ENCODE measurements at regions not wholly inside any gene's neighbourhood (a gene's known extent, or its start where the extent isn't known, plus 50 kb on each side); places are given as distances from the start of the nearest gene placed in this dataset.

DNA sequence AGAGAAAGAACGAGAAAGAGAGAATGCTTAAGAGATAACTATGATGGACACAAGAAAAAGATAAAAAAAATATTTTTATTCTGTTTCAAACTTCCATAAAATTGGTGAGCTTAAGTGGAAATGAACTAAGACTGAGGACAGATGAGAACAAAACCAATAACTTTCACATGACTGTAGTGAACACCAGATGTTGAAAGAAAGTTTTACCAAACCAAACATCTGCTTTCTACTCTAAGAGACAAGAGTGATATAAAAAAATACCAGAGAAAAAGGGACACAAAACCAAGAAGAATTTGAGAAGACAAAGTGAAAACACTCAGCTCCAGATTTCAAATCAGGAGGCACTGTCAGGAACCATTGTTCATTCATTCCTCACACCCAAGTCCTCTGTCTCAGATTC is 147.9 kb downstream of the IMPG2 start:
- DNase-seq (ENCODE audit: low read depth): no peak
- TF ChIP-seq, protein P1, sequence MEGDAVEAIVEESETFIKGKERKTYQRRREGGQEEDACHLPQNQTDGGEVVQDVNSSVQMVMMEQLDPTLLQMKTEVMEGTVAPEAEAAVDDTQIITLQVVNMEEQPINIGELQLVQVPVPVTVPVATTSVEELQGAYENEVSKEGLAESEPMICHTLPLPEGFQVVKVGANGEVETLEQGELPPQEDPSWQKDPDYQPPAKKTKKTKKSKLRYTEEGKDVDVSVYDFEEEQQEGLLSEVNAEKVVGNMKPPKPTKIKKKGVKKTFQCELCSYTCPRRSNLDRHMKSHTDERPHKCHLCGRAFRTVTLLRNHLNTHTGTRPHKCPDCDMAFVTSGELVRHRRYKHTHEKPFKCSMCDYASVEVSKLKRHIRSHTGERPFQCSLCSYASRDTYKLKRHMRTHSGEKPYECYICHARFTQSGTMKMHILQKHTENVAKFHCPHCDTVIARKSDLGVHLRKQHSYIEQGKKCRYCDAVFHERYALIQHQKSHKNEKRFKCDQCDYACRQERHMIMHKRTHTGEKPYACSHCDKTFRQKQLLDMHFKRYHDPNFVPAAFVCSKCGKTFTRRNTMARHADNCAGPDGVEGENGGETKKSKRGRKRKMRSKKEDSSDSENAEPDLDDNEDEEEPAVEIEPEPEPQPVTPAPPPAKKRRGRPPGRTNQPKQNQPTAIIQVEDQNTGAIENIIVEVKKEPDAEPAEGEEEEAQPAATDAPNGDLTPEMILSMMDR (conservative IDR thresholded peaks at IDR 0.05; ENCODE audit: low read depth, low read length): no peak
- no peak overlapping the region for H3K4me3 ChIP-seq (ENCODE audit: low read depth, low read length)

DNA sequence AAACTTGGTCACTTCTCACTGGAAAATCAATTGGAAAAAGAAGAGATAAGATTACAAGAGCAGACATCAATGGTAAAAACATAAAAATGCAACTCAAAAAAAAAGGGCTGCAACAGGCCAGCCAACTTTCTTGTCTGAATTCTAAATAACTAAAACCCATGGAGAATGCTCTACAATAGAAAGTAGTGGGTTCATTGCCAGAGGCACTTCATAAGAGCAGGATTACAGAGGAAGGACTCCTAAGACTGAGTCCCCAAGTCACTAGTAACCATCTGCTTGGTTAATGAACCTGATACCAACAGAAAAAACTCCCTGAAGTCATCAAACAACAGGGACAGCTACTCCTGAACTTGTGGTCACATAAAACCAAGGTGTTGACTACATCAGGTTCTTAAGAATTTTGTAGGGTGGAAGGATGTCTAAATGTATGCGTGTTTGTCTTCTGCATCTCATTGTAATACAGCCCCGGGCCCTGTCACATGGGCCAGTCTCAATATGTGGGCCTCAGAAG is 148.6 kb downstream of the IMPG2 start:
- TF ChIP-seq, protein P1 (conservative IDR thresholded peaks at IDR 0.05; ENCODE audit: low read depth, low read length): no peak
- no peak for DNase-seq (ENCODE audit: low read depth)
- no peak overlapping the region for H3K4me3 ChIP-seq (ENCODE audit: low read depth, low read length)

DNA sequence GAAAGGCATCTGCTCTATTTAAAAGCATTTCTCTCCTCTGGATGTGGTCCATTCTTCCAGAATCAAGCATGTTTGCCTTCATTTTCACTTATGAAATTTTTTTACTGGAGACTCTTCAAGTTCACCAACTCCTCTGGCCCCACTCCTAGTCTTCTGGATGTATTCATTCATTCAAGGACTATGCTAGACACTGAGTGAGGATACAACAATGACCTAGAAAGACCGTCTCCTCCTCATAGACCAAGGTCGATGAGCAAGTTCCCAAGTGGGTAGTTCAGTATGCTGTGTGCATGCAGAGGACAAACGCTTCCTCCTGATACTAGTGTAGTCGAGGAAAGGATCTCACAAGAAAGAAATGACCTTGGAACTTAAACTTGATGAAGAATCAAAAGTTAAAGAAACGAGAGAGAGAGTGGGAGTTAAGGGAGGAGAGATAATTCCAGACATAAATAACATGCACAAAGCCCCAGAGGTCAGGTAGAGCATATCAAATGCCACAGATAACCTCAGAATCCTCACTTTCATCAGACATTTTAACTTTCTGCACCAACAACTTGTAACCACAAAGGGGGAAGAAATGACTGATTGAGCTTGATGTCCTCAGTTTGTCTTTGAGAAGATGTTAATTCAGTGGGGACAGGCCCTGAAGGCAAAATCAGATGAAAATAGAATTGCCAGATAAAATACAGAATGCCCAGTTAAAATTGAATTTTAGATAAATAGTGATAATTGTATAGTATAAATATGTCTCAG is 149.4 kb downstream of the IMPG2 start:
- H3K4me3 ChIP-seq (ENCODE audit: low read depth, low read length): no peak overlapping the region
- TF ChIP-seq, protein P1 (conservative IDR thresholded peaks at IDR 0.05; ENCODE audit: low read depth, low read length): no peak
- DNase-seq (ENCODE audit: low read depth): no peak

DNA sequence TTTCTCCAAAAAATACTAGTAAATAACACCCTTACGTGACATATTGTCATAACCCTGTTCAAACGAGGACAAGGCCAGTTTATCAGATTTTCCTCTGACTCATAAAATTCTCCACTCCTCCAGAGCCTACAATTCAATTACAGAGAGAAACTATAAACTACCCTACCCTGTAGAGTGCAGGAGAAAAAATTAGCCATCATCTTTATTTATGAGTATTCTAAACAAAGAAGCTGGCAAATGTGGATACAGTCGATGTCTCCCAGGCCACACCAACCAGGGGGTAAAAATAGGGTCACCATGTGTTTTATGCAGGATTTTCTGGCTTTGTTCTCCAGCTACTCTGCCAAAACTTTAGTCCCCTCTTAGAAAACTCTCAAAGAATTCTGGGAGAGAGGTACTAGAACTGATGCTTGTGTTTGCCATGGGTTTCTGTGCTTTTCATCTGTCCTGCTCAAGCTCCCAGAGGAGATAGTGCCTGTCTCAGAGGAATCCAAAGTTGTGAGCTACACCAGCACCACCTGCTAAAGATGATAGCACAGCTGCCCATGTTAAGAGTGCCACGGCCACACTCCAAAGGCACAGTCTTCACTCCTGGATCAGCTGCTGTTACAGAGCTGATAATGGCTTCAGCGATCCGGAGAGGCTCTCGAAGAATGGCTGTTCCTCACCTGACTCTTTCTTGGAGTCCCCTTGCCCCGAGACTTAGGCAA is 150.2 kb downstream of the IMPG2 start:
- TF ChIP-seq, protein P1 (conservative IDR thresholded peaks at IDR 0.05; ENCODE audit: low read depth, low read length): no peak
- no peak for DNase-seq (ENCODE audit: low read depth)
- H3K4me3 ChIP-seq (ENCODE audit: low read depth, low read length): no peak overlapping the region

DNA sequence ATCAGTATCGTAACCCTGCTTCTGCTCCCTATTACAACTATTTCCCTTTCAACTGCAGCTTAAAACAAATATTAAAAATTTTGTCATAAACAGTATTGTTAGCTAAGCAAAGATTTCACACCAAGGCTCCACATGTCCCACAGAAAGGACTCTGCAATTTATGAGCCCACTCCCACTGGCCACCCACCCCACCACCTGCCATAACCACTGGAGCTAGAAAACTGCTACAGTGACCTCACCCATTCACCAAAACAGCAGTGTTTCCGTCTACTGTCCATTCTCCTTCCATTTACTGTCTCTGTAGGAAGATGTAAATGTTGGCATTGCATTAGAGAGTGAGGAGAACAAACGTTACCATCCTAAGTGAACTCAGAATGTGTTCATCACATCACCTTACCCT is 150.9 kb downstream of the IMPG2 start:
- no peak for DNase-seq (ENCODE audit: low read depth)
- TF ChIP-seq, protein P1 (conservative IDR thresholded peaks at IDR 0.05; ENCODE audit: low read depth, low read length): no peak
- H3K4me3 ChIP-seq (ENCODE audit: low read depth, low read length): no peak overlapping the region

DNA sequence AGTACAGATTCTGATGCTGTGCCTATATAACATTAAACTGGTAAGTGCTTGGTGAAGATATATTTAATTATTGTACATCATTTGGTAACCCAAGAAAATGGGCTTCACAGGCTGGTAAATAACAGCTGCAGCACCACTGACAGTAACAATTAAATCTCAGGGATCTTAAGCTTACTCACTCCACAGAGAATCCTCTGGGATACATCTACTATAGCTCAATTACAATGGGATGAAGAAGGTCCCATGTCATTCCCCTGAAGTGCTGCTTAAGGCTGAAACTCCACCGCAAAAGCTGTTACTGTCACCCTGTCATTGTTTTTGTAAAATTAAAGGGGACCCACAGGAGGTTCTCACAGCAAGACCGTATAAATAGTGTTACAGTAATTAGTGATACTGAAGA is 153.0 kb downstream of the IMPG2 start:
- no peak for DNase-seq (ENCODE audit: low read depth)
- no peak overlapping the region for H3K4me3 ChIP-seq (ENCODE audit: low read depth, low read length)

More for the DNA sequence above, 153.0 kb downstream of the IMPG2 start:
- TF ChIP-seq, protein P1 (conservative IDR thresholded peaks at IDR 0.05; ENCODE audit: low read depth, low read length): no peak

Measured in epithelial cell of proximal tubule (primary cell).